RWPE2 (cell line): ENCODE measurements at regions not wholly inside any gene's neighbourhood (a gene's known extent, or its start where the extent isn't known, plus 50 kb on each side); places are given as distances from the start of the nearest gene placed in this dataset.

Experiments used
- ATAC-seq: fragments of 200-7000 bp; cut with Tn5 transposase; 3 replicates; pipeline ENCODE4 v1.9.1; 2021; ENCODE audit warnings: low read depth
- DNase-seq: peaks from one replicate; pipeline ENCODE4 v3.0.0-alpha.2; 2020; ENCODE audit warnings: low spot score
- H3K27ac ChIP-seq: fragments of 450-650 bp; 2 replicates; pipeline ENCODE4 v1.5.1; 2017; ENCODE audit warnings: mild to moderate bottlenecking; ENCODE audit not compliant: poor library complexity, severe bottlenecking
- H3K27me3 ChIP-seq: fragments of 250-450 bp; sonication (Bioruptor Pico); 2 replicates; pipeline ENCODE4 v1.5.1; 2021; ENCODE audit warnings: mild to moderate bottlenecking, moderate library complexity; ENCODE audit not compliant: insufficient read depth, poor library complexity, severe bottlenecking
- H3K36me3 ChIP-seq: fragments of 250-450 bp; sonication (Bioruptor Pico); 2 replicates; pipeline ENCODE4 v1.5.1; 2020; ENCODE audit warnings: low read depth, mild to moderate bottlenecking, moderate library complexity
- H3K4me1 ChIP-seq: fragments of 250-450 bp; sonication (Bioruptor Pico); 2 replicates; pipeline ENCODE4 v1.5.1; 2021; ENCODE audit warnings: mild to moderate bottlenecking, moderate library complexity; ENCODE audit not compliant: insufficient read depth, poor library complexity, severe bottlenecking
- H3K4me3 ChIP-seq: fragments of 250-450 bp; sonication (Bioruptor Pico); 2 replicates; pipeline ENCODE4 v1.5.1; 2021; ENCODE audit warnings: mild to moderate bottlenecking, moderate library complexity; ENCODE audit not compliant: severe bottlenecking
- H3K9me3 ChIP-seq: fragments of 250-450 bp; sonication (Bioruptor Pico); 2 replicates; pipeline ENCODE4 v1.5.1; 2021; ENCODE audit warnings: mild to moderate bottlenecking, moderate library complexity; ENCODE audit not compliant: severe bottlenecking
- TF ChIP-seq, protein P1 (sequence below): fragments of 450-650 bp; IDR thresholded peaks from one replicate; pipeline ENCODE4 v1.5.1; 2017; ENCODE audit warnings: mild to moderate bottlenecking, moderate library complexity; ENCODE audit not compliant: poor library complexity, severe bottlenecking

- H3K4me3 ChIP-seq: no peak overlapping the region
- H3K9me3 ChIP-seq: no peaks in the 10 kb centered on the region
- TF ChIP-seq, protein P1, sequence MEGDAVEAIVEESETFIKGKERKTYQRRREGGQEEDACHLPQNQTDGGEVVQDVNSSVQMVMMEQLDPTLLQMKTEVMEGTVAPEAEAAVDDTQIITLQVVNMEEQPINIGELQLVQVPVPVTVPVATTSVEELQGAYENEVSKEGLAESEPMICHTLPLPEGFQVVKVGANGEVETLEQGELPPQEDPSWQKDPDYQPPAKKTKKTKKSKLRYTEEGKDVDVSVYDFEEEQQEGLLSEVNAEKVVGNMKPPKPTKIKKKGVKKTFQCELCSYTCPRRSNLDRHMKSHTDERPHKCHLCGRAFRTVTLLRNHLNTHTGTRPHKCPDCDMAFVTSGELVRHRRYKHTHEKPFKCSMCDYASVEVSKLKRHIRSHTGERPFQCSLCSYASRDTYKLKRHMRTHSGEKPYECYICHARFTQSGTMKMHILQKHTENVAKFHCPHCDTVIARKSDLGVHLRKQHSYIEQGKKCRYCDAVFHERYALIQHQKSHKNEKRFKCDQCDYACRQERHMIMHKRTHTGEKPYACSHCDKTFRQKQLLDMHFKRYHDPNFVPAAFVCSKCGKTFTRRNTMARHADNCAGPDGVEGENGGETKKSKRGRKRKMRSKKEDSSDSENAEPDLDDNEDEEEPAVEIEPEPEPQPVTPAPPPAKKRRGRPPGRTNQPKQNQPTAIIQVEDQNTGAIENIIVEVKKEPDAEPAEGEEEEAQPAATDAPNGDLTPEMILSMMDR: peak; percentile 92
- ATAC-seq: peak; percentile 84
- H3K27me3 ChIP-seq: no peaks in the 10 kb centered on the region
- no peak for DNase-seq
- H3K36me3 ChIP-seq: no peaks in the 10 kb centered on the region
- H3K27ac ChIP-seq: no peak overlapping the region
- no peaks in the 10 kb centered on the region for H3K4me1 ChIP-seq
Measured at GRCh38 chr4:81351654-81352445, 119.9 kb downstream of the RASGEF1B start.

DNA sequence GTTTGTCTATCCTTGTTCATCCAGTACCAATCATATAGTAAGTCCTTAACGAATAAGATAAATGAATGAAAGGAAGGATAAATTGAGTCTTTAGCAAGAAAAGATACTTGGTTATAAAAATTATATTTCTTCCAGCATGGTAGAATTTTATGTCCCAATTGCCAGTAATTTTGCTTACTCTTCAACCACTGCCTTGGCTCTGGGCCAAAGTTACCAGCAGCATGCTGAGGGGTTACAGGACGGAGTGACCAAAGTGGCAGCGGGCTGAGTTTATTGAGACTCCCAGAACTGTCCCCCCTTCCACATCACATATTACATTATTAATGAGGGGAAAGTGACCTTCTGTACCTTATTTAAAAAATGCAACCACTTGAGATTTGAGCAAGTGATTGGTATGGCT lies 121.7 kb downstream of the RASGEF1B start:
- H3K4me1 ChIP-seq: no peaks in the 10 kb centered on the region
- H3K36me3 ChIP-seq: no peaks in the 10 kb centered on the region
- ATAC-seq (no peak), DNase-seq (no peak)
- H3K27me3 ChIP-seq: no peaks in the 10 kb centered on the region
- no peaks in the 10 kb centered on the region for H3K9me3 ChIP-seq
- H3K4me3 ChIP-seq: no peak overlapping the region
- TF ChIP-seq, protein P1: no peak
- H3K27ac ChIP-seq: no peak overlapping the region

DNA sequence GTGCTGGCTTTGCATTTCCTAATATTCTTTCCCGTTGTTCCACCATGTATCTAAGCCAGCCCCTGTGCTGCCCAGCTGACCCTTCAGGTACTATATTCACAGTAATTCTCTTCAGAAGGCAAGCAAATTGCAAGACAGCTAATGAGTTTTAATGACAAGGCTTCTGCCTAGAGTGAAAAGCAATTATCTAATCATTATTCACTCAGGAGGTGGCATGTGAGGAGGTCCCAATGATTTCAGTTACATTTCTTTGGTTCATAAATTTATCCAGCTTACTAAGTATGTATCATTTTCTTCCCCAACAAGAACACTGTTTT lies 123.0 kb downstream of the RASGEF1B start:
- no peak for ATAC-seq
- H3K4me1 ChIP-seq: no peaks in the 10 kb centered on the region
- no peak overlapping the region for H3K4me3 ChIP-seq
- no peak overlapping the region for H3K27ac ChIP-seq
- TF ChIP-seq, protein P1: no peak
- DNase-seq: no peak
- no peaks in the 10 kb centered on the region for H3K36me3 ChIP-seq
- no peaks in the 10 kb centered on the region for H3K9me3 ChIP-seq
- no peaks in the 10 kb centered on the region for H3K27me3 ChIP-seq

GRCh38 chr4:81348086-81348777 lies 123.5 kb downstream of the RASGEF1B start:
- Histone ChIP-seq H3K27me3 (no peaks in the 10 kb centered on the region), H3K27ac (no peak overlapping the region), H3K4me1 (no peaks in the 10 kb centered on the region), H3K36me3 (no peaks in the 10 kb centered on the region), H3K9me3 (no peaks in the 10 kb centered on the region), H3K4me3 (no peak overlapping the region)
- DNase-seq: no peak
- ATAC-seq: no peak
- TF ChIP-seq, protein P1: no peak

GRCh38 chr4:81346719-81347118 lies 125.0 kb downstream of the RASGEF1B start:
- TF ChIP-seq, protein P1: no peak

More at GRCh38 chr4:81346719-81347118, 125.0 kb downstream of the RASGEF1B start:
- Histone ChIP-seq H3K4me3 (no peak overlapping the region), H3K4me1 (no peaks in the 10 kb centered on the region), H3K9me3 (no peaks in the 10 kb centered on the region), H3K27me3 (no peaks in the 10 kb centered on the region), H3K36me3 (no peaks in the 10 kb centered on the region), H3K27ac (no peak overlapping the region)
- ATAC-seq: no peak
- no peak for DNase-seq
